ENCODE measurements at regions not wholly inside any gene's neighbourhood (a gene's known extent, or its start where the extent isn't known, plus 50 kb on each side); places are given as distances from the start of the nearest gene placed in this dataset.
"Not testable (repeated sequence)": the region's sequence is repeated elsewhere in the genome, so short reads cannot be mapped to it uniquely, and the experiment has no call there.

DNA sequence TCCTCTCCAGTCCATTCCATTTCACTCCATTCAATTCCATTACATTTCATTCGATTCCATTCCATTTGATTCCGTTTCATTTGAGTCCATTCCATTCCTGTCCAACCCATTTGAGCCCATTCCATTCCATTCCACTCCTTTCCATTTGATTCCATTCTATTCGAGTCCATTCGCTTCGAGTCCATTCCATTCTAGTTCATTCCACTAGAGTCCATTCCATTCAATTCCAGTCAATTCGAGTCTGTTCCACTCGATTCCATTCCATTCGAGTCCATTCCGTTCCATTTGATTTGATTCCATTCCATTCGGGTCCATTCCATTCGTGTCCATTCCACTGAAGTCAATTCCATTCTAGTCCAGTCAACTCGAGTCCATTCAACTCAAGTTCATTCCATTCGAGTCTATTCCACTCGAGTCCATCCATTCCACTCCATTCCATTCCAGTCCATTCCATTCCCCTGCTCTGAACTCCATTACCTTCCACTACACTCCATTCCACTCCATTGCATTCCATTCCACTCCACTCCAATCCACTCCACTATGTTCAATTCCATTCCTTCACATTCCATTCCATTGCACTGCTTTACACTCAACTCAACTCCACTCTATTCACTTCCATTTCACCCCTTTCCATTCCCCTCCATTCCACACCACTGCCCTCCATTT, 2569.4 kb upstream of the TPTE start:
- H3K9me3 ChIP-seq (ENCODE audit: low read depth), result peaks cover 77% of the 10 kb centered on the region
- no peak overlapping the region for H3K27ac ChIP-seq
- H3K27me3 ChIP-seq, result no peaks in the 10 kb centered on the region
- TF ChIP-seq, protein P1, sequence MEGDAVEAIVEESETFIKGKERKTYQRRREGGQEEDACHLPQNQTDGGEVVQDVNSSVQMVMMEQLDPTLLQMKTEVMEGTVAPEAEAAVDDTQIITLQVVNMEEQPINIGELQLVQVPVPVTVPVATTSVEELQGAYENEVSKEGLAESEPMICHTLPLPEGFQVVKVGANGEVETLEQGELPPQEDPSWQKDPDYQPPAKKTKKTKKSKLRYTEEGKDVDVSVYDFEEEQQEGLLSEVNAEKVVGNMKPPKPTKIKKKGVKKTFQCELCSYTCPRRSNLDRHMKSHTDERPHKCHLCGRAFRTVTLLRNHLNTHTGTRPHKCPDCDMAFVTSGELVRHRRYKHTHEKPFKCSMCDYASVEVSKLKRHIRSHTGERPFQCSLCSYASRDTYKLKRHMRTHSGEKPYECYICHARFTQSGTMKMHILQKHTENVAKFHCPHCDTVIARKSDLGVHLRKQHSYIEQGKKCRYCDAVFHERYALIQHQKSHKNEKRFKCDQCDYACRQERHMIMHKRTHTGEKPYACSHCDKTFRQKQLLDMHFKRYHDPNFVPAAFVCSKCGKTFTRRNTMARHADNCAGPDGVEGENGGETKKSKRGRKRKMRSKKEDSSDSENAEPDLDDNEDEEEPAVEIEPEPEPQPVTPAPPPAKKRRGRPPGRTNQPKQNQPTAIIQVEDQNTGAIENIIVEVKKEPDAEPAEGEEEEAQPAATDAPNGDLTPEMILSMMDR (IDR thresholded peaks at IDR 0.05; ENCODE audit: low read depth, low read length), result no peak
- H3K36me3 ChIP-seq, result no peaks in the 10 kb centered on the region
- H3K4me3 ChIP-seq, result no peak overlapping the region
- no peaks in the 10 kb centered on the region for H3K4me1 ChIP-seq (ENCODE audit: low read depth)
- DNase-seq (ENCODE audit: low read depth in 1 of 2, low spot score in 1 of 2), result no peak

DNA sequence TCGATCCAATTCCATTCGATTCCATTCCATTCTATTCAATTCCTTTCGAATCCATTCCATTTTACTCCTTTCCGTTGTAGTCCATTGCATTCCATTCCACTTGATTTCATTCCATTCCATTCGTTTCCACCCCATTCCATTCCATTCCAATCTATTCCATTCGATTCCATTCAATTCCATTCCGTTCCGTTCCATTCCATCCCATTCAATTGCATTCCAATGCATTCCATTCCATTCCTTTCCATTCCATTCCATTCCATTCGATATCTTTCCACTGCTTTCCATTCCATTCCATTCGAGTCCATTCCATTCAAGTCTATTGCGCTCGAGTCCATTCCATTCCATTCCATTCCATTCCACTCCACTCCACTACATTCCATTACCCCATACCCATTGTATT, 2568.7 kb upstream of the TPTE start:
- peaks cover 75% of the 10 kb centered on the region for H3K9me3 ChIP-seq (ENCODE audit: low read depth)
- no peaks in the 10 kb centered on the region for H3K27me3 ChIP-seq
- H3K4me3 ChIP-seq, result no peak overlapping the region
- H3K36me3 ChIP-seq, result no peaks in the 10 kb centered on the region
- TF ChIP-seq, protein P1 (IDR thresholded peaks at IDR 0.05; ENCODE audit: low read depth, low read length), result no peak
- H3K4me1 ChIP-seq (ENCODE audit: low read depth), result no peaks in the 10 kb centered on the region
- DNase-seq (ENCODE audit: low read depth in 1 of 2, low spot score in 1 of 2), result no peak
- no peak overlapping the region for H3K27ac ChIP-seq

DNA sequence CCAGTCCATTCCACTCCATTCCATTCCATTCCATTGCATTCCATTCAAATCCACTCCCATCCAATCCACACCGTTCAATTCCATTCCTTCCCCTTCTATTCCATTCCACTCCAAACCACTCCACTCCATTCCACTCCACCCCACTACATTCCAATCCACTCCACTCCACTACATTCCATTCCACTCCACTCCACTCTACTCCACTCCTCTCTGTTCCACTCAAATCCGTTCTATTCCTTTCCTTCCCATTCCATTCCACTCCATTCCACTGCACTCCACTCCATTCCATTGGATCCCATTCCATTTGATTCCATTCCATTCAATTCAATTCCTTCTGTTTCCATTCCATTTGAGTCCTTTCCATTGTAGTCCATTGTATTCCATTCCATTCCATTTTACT, 2568.3 kb upstream of the TPTE start:
- Histone ChIP-seq H3K36me3 (no peaks in the 10 kb centered on the region), H3K27me3 (no peaks in the 10 kb centered on the region), H3K27ac (no peak overlapping the region), H3K4me1 (ENCODE audit: low read depth) (no peaks in the 10 kb centered on the region), H3K9me3 (ENCODE audit: low read depth) (peaks cover 74% of the 10 kb centered on the region), H3K4me3 (no peak overlapping the region)
- no peak for DNase-seq (ENCODE audit: low read depth in 1 of 2, low spot score in 1 of 2)
- TF ChIP-seq, protein P1 (IDR thresholded peaks at IDR 0.05; ENCODE audit: low read depth, low read length), result no peak

DNA sequence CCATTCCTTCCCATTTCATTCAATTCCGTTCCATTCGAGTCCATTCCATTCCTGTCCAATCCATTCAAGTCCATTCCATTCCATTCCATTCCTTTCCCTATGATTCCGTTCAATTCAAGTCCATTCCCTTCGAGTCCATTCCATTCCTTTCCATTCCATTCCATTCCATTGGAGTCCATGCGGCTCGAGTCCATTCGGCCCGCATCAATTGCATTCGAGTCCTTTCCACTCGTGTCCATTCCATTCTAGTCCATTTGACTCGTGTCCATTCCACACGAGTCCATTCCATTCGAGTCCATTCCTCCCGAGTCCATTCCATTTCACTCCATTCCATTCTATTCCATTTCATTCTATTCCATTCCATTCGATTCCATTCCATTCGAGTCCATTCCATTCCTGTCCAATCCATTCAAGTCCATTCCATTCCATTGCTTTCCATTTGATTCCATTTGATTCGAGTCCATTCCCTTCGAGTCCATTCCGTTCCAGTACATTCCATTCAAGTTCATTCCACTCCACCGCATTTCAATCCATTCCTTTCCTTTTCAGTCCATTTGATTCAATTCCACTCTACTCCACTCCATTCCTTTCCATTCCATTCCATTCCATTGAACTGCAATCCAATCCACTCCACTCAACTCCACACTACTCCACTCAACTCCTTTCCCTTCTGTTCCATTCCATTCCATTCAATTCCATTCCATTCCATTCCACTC, 2565.9 kb upstream of the TPTE start:
- not testable (repeated sequence) for H3K27ac ChIP-seq; H3K4me3 ChIP-seq; DNase-seq (ENCODE audit: low read depth in 1 of 2, low spot score in 1 of 2); H3K36me3 ChIP-seq; H3K27me3 ChIP-seq; H3K4me1 ChIP-seq (ENCODE audit: low read depth)
- peaks cover 59% of the 10 kb centered on the region for H3K9me3 ChIP-seq (ENCODE audit: low read depth)

DNA sequence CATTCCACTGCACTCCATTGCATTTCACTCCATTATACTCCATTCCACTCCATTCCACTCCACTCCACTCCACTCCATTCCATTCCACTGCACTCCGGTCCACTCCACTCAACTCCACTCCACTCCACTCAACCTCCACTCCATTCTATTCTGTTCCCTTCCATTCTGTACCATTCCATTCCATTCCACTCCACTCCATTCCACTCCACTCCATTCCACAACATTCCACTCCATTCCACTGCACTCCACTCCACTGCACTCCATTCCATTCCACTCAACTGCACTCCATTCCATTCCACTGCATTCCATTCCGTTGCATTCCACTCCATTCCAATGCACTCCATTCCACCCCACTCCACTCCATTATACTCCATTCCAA, 2565.3 kb upstream of the TPTE start:
- H3K27me3 ChIP-seq; H3K27ac ChIP-seq; H3K4me1 ChIP-seq (ENCODE audit: low read depth); H3K36me3 ChIP-seq; H3K4me3 ChIP-seq; DNase-seq (ENCODE audit: low read depth in 1 of 2, low spot score in 1 of 2): not testable (repeated sequence)
- H3K9me3 ChIP-seq (ENCODE audit: low read depth), result peaks cover 54% of the 10 kb centered on the region

DNA sequence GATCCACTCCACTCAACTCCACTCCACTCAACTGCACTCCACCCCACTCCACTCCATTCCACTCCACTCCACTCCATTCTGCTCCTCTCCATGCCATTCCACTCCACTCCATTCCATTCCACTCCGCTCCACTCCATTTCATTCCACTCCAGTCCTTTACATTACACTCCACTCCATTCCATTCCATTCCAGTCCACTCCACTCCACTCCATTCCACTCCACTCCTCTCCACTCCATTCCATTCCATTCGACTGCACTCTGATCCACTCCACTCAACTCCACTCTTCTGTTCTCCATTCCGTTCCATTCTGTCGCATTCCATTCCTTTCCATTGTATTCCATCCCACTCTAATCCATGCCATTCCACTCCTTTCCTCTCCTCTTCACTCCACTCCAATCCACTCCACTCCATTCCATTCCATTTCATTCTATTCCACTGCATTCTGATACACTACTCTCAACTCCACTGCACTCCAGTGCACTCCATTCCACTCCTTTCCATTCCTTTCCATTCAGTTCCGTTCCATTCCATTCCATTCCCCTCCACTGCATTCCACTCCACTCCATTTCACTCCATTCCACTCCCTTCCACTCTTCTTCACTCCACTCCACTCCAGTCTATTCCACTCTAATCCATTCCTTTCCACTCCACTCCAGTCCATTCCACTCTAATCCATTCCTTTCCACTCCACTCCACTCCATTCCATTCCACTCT, 2564.2 kb upstream of the TPTE start:
- H3K4me3 ChIP-seq; H3K36me3 ChIP-seq; DNase-seq (ENCODE audit: low read depth in 1 of 2, low spot score in 1 of 2); H3K27me3 ChIP-seq; H3K4me1 ChIP-seq (ENCODE audit: low read depth); H3K27ac ChIP-seq: not testable (repeated sequence)
- peaks cover 43% of the 10 kb centered on the region for H3K9me3 ChIP-seq (ENCODE audit: low read depth)

DNA sequence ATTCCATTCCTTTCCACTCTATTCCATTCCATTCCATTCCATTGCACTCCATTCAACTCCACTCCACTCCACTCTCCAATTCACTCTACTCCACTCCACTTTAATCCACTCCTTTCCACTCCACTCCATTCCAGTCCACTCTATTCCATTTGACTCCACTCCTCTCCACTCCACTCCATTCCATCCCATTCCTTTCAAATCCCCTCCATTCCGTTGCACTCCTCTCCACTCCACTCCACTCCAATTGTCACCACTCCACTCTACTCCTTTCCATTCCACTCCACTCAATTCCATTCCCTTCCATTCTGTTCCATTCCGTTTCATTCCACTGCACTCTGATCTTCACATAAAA, 2563.7 kb upstream of the TPTE start:
- no peak for DNase-seq (ENCODE audit: low read depth in 1 of 2, low spot score in 1 of 2)
- H3K9me3 ChIP-seq (ENCODE audit: low read depth), result peaks cover 40% of the 10 kb centered on the region
- H3K4me3 ChIP-seq, result no peak overlapping the region
- TF ChIP-seq, protein P1 (IDR thresholded peaks at IDR 0.05; ENCODE audit: low read depth, low read length), result no peak
- no peaks in the 10 kb centered on the region for H3K36me3 ChIP-seq
- no peaks in the 10 kb centered on the region for H3K27me3 ChIP-seq
- H3K4me1 ChIP-seq (ENCODE audit: low read depth), result no peaks in the 10 kb centered on the region
- no peak overlapping the region for H3K27ac ChIP-seq

All from cardiac muscle cell (in vitro differentiated cells and primary cell).